8988T (cell line): ENCODE measurements at regions not wholly inside any gene's neighbourhood (a gene's known extent, or its start where the extent isn't known, plus 50 kb on each side); places are given as distances from the start of the nearest gene placed in this dataset.
A peak's percentile ranks its signal among the peaks of the same experiment; 100 is the strongest.

Experiments used
- DNase-seq: peaks from one replicate; pipeline ENCODE4 v3.0.0; 2011

DNA sequence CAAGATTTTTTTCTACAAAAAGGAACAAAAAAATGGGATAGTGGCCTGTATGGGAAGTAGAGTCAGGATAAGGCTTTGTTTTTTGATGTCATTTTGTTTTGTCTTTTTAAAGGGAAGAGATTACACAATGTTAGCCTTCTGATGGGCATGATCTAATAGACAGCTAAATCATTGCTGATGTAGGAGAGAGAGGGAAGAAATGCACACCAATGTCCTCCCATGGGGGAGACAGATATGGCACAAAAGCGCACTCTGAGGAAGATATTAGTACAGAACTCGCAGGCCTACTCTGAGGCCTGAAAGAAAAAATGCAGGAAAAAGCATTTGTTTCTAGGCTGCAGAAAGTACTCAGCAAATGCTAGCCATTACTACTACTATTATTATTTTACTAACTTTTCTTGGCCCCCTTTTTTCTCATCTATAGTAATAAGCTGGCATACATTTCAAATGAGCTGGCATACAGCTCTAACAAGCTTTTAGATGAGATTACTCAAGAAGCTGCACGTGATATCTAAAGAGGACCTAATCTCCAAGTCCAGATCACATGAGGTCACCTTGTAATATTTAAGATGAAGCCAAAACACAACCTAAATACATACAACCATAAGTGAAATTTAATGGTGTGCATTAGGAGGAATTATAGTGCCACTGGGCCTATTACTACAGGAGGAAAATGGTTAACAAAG, 269.4 kb upstream of the TANK start:
- DNase-seq = no peak

GRCh38 chr2:160891353-160891740, 268.9 kb upstream of the TANK start:
- no peak for DNase-seq

DNA sequence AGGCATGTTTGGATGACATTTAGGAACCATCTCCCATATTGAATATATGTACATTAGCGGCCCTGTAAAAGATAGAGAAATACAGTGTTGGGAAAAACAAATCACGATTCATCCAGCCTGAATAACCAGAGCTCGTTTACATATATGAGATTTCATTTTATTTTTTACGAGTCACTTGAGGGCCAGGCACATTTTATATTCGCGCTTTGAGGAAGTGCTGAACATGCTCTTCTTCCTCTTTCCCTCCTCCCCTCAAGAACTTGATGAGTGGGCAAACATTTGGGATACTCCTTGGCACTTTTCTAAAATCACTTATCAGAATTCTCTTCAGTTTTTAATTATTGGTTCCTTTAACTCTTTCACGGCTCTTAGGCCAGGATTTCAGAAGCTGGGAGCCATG, 268.0 kb upstream of the TANK start:
- DNase-seq = no peak

DNA sequence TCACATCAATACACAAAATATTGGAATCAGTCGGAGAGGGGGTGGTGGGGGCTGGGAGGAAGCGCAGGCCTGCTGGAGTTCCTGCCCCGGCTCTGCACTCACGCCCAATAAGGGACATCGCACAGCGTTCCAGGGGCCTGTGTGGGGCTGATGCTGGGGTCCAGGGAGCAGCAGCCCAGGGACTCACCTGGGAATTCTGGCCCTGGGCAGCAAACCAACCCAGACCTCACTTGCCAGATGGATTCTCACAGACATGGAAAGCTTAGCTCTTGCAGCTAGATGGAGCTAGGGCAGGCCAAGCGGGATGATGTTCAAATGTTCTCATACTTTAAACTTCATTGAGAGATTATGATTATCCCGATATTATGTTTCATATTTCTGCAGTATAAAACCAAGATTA, 266.6 kb upstream of the TANK start:
- DNase-seq = no peak

DNA sequence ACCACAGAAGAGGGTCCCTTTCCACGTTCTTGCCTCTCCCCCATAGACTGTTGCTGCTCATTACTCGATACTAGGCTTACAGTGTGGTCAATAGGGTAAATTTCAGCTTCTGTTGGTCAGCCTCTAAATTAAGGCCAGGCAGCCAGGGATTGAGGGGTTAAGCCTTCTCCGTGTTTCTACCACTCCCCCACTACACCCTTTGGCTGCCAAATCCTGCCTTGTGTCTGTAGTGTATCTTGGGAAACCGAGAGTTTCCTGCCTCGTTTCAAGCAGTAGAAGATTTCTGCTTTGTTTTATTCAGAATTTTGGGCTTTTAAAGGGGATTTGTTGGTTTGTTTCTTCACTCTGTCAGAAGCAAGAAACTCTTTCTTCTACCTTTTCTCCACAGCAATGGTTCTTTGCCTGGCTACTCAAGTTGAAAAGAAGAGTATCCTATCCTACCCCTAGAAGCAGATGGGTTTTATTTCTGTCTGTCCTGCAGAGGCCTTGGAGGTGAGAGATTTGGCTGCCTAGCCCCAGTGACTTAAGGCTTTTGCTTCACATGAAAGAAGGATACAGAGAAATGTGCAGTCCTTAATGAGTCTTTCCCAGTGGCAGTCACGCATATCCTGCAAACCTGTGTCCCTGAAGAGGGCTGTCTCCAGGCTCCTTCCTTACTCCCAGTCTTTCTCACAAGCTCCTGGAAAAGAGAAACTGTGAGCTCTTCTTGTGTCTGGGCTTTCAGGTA, 261.5 kb upstream of the TANK start:
- no peak for DNase-seq

DNA sequence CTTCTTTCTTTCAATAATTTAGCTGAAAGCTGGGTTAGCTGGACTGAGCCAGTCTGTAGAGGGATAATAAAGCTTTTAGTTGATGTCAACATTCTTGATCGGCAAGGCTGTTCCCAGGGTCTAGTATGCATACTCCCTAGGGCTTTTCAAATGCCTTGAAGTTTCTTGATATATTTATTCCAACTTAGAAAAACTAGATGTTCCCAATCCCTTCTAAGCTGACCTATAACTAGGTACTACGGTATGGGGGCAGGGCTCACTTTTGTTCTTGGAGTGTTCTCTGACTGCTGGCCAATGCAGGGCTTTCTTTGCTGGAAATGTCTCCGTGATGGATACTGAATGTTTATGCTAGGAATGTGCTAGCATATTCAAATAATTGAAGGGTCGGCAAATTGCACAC, 258.6 kb upstream of the TANK start:
- no peak for DNase-seq

DNA sequence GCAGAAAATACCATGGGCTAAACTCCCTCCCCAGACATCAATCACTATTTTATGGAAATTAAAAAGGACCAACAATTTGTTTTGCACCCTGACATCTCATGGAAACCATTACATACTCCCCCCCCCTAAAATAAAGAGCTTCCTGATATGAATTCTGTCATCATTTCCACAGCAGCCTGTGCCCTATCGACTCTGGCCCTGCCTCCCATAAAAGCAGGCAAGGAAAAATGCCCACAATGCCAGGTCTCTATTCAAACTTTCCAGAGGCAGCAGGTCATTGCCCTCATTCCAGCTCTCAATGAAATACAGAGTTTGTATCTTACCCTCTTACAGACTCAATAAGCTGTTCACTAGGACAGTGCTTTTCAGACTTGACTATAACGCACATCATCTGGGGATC, 254.4 kb upstream of the TANK start:
- no peak for DNase-seq

- no peak for DNase-seq
Observed at GRCh38 chr2:160906878-160907277, 253.3 kb upstream of the TANK start.

GRCh38 chr2:160907738-160908137, 252.5 kb upstream of the TANK start:
- no peak for DNase-seq

GRCh38 chr2:160908157-160908556, 252.1 kb upstream of the TANK start:
- no peak for DNase-seq

- no peak for DNase-seq
Observed at GRCh38 chr2:160909781-160910242, 250.4 kb upstream of the TANK start.

DNA sequence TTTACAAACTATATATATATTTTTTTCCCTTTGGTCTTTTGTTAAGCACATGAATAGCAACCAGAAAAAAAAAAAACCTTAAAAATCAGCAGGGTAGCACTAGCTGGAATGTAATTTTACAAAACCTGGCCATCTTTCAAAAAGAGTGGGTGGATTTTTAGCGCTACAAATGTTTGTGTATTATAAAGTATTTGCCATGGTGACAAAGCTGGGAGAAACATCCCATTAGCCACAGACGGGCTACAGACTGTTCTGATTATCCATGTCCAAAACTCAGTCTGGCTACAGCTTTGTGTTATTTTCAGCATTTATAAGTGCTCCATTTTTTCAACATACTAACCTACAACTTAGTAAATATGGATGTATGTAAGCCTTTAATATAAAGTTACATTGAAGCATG, 249.5 kb upstream of the TANK start:
- DNase-seq = no peak

GRCh38 chr2:160911258-160911657, 249.0 kb upstream of the TANK start:
- DNase-seq = no peak

DNA sequence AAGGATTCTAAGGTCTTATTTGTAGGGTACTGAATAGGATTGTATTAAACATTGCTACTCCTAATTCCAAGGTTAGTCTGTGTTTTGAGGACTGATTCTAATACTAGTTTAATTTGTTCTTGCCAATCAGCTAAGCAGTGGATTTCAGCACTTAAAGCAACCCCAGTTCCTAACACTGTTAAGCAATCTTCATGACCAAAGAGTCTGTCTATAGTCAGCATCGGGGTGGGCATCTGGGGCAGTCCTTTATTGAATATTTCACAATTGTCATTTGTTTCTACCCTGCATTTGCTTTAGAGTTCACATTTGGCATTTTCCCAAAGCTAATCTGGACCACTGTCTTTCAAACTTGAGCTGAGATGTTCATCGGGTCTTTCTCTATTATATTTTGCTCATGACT, 248.0 kb upstream of the TANK start:
- no peak for DNase-seq

GRCh38 chr2:160913323-160913722, 246.9 kb upstream of the TANK start:
- no peak for DNase-seq

DNA sequence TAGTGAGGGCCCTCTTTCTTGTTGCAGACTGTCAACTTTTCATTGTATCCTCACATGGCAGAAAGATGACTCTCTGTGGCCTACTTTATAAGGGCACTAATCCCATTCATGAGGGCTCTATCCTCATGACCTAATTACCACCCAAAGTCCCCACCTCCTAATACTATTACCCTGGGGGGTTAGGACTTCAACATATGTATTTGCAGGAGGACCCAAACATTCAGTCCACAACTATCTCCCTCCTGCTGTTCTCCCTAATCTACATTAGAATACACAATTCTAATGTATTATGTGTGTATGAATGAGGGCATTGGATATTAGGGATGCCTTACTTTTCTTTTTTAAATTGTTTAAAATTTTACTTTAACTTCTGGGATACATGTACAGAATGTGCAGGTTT, 246.0 kb upstream of the TANK start:
- no peak for DNase-seq

DNA sequence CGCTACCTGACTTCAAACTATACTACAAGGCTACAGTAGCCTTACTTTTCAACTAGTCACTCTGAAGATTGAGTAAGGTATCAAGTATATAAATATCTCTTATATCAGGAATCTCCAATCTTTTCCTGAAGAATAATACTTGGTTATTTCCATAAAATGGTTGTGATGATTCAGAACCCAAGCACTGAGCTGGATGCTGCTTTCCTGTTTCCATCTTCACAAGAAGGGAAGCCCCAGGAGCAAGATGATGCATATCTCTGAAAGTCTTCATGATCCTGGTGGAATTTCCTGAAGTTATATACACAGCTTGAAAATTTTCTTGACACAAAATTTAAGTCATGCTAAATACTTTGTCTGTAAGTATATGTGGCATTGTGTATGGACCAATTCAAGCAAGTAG, 243.9 kb upstream of the TANK start:
- no peak for DNase-seq

- DNase-seq = no peak
Observed at GRCh38 chr2:160917850-160918249, 242.4 kb upstream of the TANK start.

GRCh38 chr2:160918258-160918657, 242.0 kb upstream of the TANK start:
- DNase-seq = no peak

DNA sequence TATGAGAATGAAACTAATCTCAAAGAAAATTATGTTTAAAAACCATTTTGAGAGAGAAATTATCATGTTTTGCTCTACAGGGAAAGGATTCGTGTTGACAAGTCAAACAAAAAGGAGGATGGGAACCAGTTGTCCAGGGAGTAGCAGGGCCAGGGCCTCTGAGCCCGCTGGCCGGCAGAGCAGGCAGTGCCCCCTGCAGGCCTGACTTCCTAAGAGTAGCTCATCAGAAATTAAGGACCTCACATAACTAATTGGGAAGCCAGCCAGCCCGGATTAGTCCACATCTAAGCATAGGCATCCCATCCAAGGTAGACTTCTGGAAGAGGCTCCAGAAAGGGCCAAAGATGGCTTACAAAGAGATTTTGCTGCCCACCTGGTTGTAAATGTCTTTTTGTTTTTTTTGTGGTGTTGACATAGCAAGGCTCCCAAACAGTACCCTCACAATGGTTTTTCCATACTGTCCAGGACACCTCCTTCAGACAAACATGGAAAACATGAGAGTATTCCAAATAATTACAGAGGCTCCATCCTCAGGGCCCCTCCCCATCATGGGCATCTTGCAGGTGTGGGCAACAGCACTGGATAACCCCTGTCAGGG, 241.2 kb upstream of the TANK start:
- DNase-seq = peak; percentile 9

GRCh38 chr2:160920061-160920460, 240.2 kb upstream of the TANK start:
- DNase-seq = no peak

DNA sequence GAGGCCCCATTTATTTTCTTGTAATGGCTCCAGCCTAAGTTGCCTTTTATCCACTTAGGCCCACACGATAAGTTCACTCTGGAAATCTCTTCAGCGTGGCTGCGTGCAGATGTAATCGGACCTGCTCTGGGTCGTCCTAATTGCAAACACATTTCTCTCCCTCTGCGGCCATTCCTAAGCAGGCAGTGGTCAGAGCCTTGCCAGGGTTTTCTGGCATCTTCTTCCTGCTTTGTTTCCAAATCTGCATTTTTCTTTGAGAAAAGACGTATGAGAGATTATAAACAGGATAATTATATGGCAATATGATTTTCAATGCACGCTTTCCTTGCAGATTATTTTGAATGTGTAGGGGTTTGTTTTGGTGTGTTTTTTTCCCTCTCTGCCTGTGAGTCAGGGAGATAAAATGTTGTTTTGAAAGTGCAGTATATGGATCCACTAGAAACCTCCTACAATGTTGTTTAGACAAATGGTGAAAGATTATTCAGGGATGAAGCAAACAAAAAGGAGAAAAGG, 239.4 kb upstream of the TANK start:
- DNase-seq = no peak

- DNase-seq = no peak
Observed at GRCh38 chr2:160921386-160921964, 238.8 kb upstream of the TANK start.

- no peak for DNase-seq
Observed at GRCh38 chr2:160924936-160925353, 235.3 kb upstream of the TANK start.
